H1 (cell line): ENCODE measurements at regions not wholly inside any gene's neighbourhood (a gene's known extent, or its start where the extent isn't known, plus 50 kb on each side); places are given as distances from the start of the nearest gene placed in this dataset.

Experiments used
- CHD7 ChIP-seq: fragments of 300-600 bp; sonication (generic); IDR thresholded peaks from 2 replicates; pipeline ENCODE4 v1.7.1; 2012; ENCODE audit warnings: low read length, moderate library complexity, mild to moderate bottlenecking, inconsistent platforms; ENCODE audit not compliant: insufficient replicate concordance
- ZNF274 ChIP-seq: IDR thresholded peaks from 2 replicates; pipeline ENCODE4 v1.7.0; 2012; ENCODE audit warnings: low read length, borderline replicate concordance; ENCODE audit errors: extremely low read depth

GRCh38 chr1:30420519-30421050 lies 302.8 kb downstream of the MATN1 start (continued):
- TF ChIP-seq CHD7 (no peak), ZNF274 (no peak)
